Thyroid gland (tissue), 4 donors: ENCODE measurements at regions not wholly inside any gene's neighbourhood (a gene's known extent, or its start where the extent isn't known, plus 50 kb on each side); places are given as distances from the start of the nearest gene placed in this dataset.

Experiments used
- POLR2A ChIP-seq, 2 donors: fragments of 450-650 bp; IDR thresholded peaks; one replicate each; pipeline ENCODE4 v1.6.1; 2017; ENCODE audit warnings: antibody characterized with exemption in 2 of 2, mild to moderate bottlenecking in 2 of 2, moderate library complexity in 1 of 2
- TF ChIP-seq, protein P1 (sequence below), 6 experiments: fragments of 200-600 bp in 3 of 6; fragments of 450-650 bp in 3 of 6; sonication (generic) in 3 of 6; IDR thresholded peaks; one replicate each; pipeline ENCODE4 v1.5.1; 2016 to 2019; ENCODE audit warnings: antibody characterized with exemption in 6 of 6, mild to moderate bottlenecking in 2 of 6, inconsistent platforms in 1 of 6, moderate library complexity in 1 of 6

GRCh38 chr16:79270011-79270410 lies 330.5 kb downstream of the MAF start:
- TF ChIP-seq, protein P1, sequence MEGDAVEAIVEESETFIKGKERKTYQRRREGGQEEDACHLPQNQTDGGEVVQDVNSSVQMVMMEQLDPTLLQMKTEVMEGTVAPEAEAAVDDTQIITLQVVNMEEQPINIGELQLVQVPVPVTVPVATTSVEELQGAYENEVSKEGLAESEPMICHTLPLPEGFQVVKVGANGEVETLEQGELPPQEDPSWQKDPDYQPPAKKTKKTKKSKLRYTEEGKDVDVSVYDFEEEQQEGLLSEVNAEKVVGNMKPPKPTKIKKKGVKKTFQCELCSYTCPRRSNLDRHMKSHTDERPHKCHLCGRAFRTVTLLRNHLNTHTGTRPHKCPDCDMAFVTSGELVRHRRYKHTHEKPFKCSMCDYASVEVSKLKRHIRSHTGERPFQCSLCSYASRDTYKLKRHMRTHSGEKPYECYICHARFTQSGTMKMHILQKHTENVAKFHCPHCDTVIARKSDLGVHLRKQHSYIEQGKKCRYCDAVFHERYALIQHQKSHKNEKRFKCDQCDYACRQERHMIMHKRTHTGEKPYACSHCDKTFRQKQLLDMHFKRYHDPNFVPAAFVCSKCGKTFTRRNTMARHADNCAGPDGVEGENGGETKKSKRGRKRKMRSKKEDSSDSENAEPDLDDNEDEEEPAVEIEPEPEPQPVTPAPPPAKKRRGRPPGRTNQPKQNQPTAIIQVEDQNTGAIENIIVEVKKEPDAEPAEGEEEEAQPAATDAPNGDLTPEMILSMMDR (IDR thresholded peaks at IDR 0.05) = no peak
- no peak for TF ChIP-seq POLR2A (IDR thresholded peaks at IDR 0.05)
